Stomach (tissue), 4 donors: ENCODE measurements at regions not wholly inside any gene's neighbourhood (a gene's known extent, or its start where the extent isn't known, plus 50 kb on each side); places are given as distances from the start of the nearest gene placed in this dataset.

Experiments used
- POLR2AphosphoS5 ChIP-seq, 3 donors: sonication (generic); formaldehyde crosslinking; IDR thresholded peaks; one replicate each; pipeline ENCODE4 v1.6.1; 2016; ENCODE audit warnings: antibody characterized with exemption in 3 of 3
- TF ChIP-seq, protein P1 (sequence below), 7 experiments: fragments of 450-650 bp in 4 of 7; fragments of 200-600 bp in 3 of 7; sonication (generic) in 3 of 7; IDR thresholded peaks; one replicate each; pipeline ENCODE4 v1.5.1; 2016 to 2019; ENCODE audit warnings: antibody characterized with exemption in 7 of 7, control low read depth in 2 of 7, mild to moderate bottlenecking in 1 of 7

GRCh38 chr5:8138884-8139283, 269.9 kb downstream of the MTRR start:
- TF ChIP-seq, protein P1, sequence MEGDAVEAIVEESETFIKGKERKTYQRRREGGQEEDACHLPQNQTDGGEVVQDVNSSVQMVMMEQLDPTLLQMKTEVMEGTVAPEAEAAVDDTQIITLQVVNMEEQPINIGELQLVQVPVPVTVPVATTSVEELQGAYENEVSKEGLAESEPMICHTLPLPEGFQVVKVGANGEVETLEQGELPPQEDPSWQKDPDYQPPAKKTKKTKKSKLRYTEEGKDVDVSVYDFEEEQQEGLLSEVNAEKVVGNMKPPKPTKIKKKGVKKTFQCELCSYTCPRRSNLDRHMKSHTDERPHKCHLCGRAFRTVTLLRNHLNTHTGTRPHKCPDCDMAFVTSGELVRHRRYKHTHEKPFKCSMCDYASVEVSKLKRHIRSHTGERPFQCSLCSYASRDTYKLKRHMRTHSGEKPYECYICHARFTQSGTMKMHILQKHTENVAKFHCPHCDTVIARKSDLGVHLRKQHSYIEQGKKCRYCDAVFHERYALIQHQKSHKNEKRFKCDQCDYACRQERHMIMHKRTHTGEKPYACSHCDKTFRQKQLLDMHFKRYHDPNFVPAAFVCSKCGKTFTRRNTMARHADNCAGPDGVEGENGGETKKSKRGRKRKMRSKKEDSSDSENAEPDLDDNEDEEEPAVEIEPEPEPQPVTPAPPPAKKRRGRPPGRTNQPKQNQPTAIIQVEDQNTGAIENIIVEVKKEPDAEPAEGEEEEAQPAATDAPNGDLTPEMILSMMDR (IDR thresholded peaks at IDR 0.05) = no peak
- no peak for TF ChIP-seq POLR2AphosphoS5 (IDR thresholded peaks at IDR 0.05)
